Neural progenitor cell (in vitro differentiated cells): ENCODE measurements at regions not wholly inside any gene's neighbourhood (a gene's known extent, or its start where the extent isn't known, plus 50 kb on each side); places are given as distances from the start of the nearest gene placed in this dataset.

Source experiments
- CTCF ChIP-seq: fragments of 200-600 bp; sonication (generic); IDR thresholded peaks from 2 replicates; pipeline ENCODE4 v1.5.1; 2017; ENCODE audit warnings: antibody characterized with exemption, mild to moderate bottlenecking
- EZH2 ChIP-seq: fragments of 200-600 bp; sonication (generic); IDR thresholded peaks from 2 replicates; pipeline ENCODE4 v1.6.1; 2017; ENCODE audit warnings: antibody characterized with exemption, mild to moderate bottlenecking, moderate library complexity
- EZH2phosphoT487 ChIP-seq: fragments of 200-600 bp; sonication (generic); IDR thresholded peaks from 2 replicates; pipeline ENCODE4 v1.6.1; 2017; ENCODE audit warnings: antibody characterized with exemption

GRCh38 chr14:51780741-51781140 lies 79.7 kb upstream of the GNG2 start:
- TF ChIP-seq CTCF (no peak), EZH2phosphoT487 (no peak), EZH2 (no peak)
